ENCODE measurements at regions not wholly inside any gene's neighbourhood (a gene's known extent, or its start where the extent isn't known, plus 50 kb on each side); places are given as distances from the start of the nearest gene placed in this dataset.

DNA sequence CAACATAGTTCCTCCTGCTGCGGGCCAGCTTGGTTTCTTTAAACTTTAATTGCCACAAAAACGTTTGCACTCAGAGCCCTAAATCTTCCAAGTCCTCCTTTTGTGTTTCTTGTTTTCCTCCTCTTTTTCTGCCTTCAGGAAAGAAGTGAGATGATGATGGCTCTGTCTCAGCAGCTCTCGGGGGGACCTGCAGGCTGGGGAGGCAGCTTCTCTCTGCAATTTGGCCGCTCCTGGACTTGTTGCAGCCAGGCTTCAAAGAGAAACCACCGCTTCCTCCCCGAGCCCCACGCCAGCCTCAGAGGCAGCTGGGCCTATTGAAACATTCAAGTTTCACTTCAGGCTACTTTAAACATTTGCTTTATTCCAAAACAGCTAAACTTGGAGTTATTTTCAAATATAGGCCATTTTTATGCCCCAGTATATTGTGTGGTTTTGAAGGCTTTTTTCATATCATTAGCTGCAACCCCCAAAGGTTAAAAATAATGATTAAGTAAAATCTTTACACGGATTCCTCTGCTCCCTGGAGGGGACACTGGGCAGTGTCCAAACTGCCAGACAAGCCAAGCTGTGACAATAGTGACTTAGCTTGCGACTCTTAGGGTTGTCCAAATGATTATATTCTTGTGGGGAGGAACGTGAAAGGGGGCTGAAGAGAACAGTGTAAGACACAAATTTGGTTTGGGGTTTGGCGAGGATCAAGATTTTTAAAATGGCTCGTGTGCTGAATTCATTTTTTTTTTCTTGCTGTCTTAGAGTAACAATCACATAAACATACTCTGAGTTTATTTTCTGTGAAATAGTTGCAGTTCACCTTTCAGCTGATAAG lies 330.8 kb downstream of the DLEU7 start:
- peak overlapping the region; percentile 87 for H3K4me2 ChIP-seq (ENCODE audit: insufficient read depth, low read length)
- peak overlapping the region; percentile 95 for H2AFZ ChIP-seq (ENCODE audit: low read length)
- no peaks in the 10 kb centered on the region for H3K79me2 ChIP-seq (ENCODE audit: insufficient read depth, low read length)
- H4K20me1 ChIP-seq (ENCODE audit: insufficient read depth, low read length): no peaks in the 10 kb centered on the region
- H3K4me3 ChIP-seq (ENCODE audit: insufficient read depth, low read length): peak overlapping the region; percentile 64
- peak overlapping the region; percentile 67 for H3K27ac ChIP-seq (ENCODE audit: low read depth, low read length)
- H3K36me3 ChIP-seq (ENCODE audit: insufficient read depth, low read length): no peaks in the 10 kb centered on the region
- H3K9me3 ChIP-seq (ENCODE audit: low read depth, low read length): no peaks in the 10 kb centered on the region
- DNase-seq (ENCODE audit: insufficient read length, low spot score, missing footprints): peak; percentile 77
- TF ChIP-seq, protein P1, sequence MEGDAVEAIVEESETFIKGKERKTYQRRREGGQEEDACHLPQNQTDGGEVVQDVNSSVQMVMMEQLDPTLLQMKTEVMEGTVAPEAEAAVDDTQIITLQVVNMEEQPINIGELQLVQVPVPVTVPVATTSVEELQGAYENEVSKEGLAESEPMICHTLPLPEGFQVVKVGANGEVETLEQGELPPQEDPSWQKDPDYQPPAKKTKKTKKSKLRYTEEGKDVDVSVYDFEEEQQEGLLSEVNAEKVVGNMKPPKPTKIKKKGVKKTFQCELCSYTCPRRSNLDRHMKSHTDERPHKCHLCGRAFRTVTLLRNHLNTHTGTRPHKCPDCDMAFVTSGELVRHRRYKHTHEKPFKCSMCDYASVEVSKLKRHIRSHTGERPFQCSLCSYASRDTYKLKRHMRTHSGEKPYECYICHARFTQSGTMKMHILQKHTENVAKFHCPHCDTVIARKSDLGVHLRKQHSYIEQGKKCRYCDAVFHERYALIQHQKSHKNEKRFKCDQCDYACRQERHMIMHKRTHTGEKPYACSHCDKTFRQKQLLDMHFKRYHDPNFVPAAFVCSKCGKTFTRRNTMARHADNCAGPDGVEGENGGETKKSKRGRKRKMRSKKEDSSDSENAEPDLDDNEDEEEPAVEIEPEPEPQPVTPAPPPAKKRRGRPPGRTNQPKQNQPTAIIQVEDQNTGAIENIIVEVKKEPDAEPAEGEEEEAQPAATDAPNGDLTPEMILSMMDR (IDR thresholded peaks at IDR 0.05; ENCODE audit: extremely low read depth, low read depth, low read length): no peak
- H3K4me1 ChIP-seq (ENCODE audit: insufficient read depth, low read length): peaks cover 29% of the 10 kb centered on the region
- H3K27me3 ChIP-seq (ENCODE audit: insufficient read depth, low read length): no peaks in the 10 kb centered on the region

- no peaks in the 10 kb centered on the region for H3K27me3 ChIP-seq (ENCODE audit: insufficient read depth, low read length)
- no peaks in the 10 kb centered on the region for H3K79me2 ChIP-seq (ENCODE audit: insufficient read depth, low read length)
- peaks cover 33% of the 10 kb centered on the region for H3K4me1 ChIP-seq (ENCODE audit: insufficient read depth, low read length)
- TF ChIP-seq, protein P1 (IDR thresholded peaks at IDR 0.05; ENCODE audit: extremely low read depth, low read depth, low read length): no peak
- H3K36me3 ChIP-seq (ENCODE audit: insufficient read depth, low read length): no peaks in the 10 kb centered on the region
- H4K20me1 ChIP-seq (ENCODE audit: insufficient read depth, low read length): no peaks in the 10 kb centered on the region
- peak overlapping the region; percentile 87 for H3K4me2 ChIP-seq (ENCODE audit: insufficient read depth, low read length)
- DNase-seq (ENCODE audit: insufficient read length, low spot score, missing footprints): no peak
- H2AFZ ChIP-seq (ENCODE audit: low read length): peak overlapping the region; percentile 95
- H3K9me3 ChIP-seq (ENCODE audit: low read depth, low read length): no peaks in the 10 kb centered on the region
- no peak overlapping the region for H3K4me3 ChIP-seq (ENCODE audit: insufficient read depth, low read length)
- H3K27ac ChIP-seq (ENCODE audit: low read depth, low read length): peak overlapping the region; percentile 67
These were observed 330.1 kb downstream of the DLEU7 start for GRCh38 chr13:50513300-50513877.

GRCh38 chr13:50514249-50514648 lies 329.2 kb downstream of the DLEU7 start:
- no peak overlapping the region for H3K4me3 ChIP-seq (ENCODE audit: insufficient read depth, low read length)
- no peaks in the 10 kb centered on the region for H3K79me2 ChIP-seq (ENCODE audit: insufficient read depth, low read length)
- no peaks in the 10 kb centered on the region for H3K36me3 ChIP-seq (ENCODE audit: insufficient read depth, low read length)
- no peaks in the 10 kb centered on the region for H4K20me1 ChIP-seq (ENCODE audit: insufficient read depth, low read length)
- peaks cover 38% of the 10 kb centered on the region for H3K4me1 ChIP-seq (ENCODE audit: insufficient read depth, low read length)
- TF ChIP-seq, protein P1 (IDR thresholded peaks at IDR 0.05; ENCODE audit: extremely low read depth, low read depth, low read length): no peak
- no peak for DNase-seq (ENCODE audit: insufficient read length, low spot score, missing footprints)
- no peak overlapping the region for H3K27ac ChIP-seq (ENCODE audit: low read depth, low read length)
- H3K9me3 ChIP-seq (ENCODE audit: low read depth, low read length): no peaks in the 10 kb centered on the region
- no peak overlapping the region for H3K4me2 ChIP-seq (ENCODE audit: insufficient read depth, low read length)
- H3K27me3 ChIP-seq (ENCODE audit: insufficient read depth, low read length): no peaks in the 10 kb centered on the region
- no peak overlapping the region for H2AFZ ChIP-seq (ENCODE audit: low read length)

DNA sequence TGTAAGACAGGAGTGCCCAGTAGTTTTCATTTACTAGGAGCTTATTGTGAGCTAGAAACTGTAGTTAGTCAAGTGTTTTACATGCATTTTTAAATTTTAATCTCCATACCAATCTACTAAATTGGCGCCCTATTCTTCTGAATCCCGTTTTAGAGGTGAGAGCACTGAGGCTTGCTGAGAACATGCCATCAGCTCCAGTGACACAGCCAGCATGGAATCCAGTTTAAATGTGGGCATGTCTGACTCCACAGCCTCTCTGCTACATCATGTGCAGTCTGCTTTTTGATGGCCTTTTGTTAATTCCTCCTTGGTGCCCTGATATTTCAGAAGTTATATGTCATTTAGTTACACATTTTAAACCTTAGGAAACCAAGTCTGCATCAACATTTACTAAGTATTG lies 325.4 kb downstream of the DLEU7 start:
- Histone ChIP-seq H3K4me3 (ENCODE audit: insufficient read depth, low read length) (no peak overlapping the region), H2AFZ (ENCODE audit: low read length) (no peak overlapping the region), H4K20me1 (ENCODE audit: insufficient read depth, low read length) (no peaks in the 10 kb centered on the region), H3K4me1 (ENCODE audit: insufficient read depth, low read length) (peaks cover 22% of the 10 kb centered on the region), H3K79me2 (ENCODE audit: insufficient read depth, low read length) (no peaks in the 10 kb centered on the region), H3K27me3 (ENCODE audit: insufficient read depth, low read length) (no peaks in the 10 kb centered on the region), H3K27ac (ENCODE audit: low read depth, low read length) (no peak overlapping the region), H3K9me3 (ENCODE audit: low read depth, low read length) (no peaks in the 10 kb centered on the region), H3K4me2 (ENCODE audit: insufficient read depth, low read length) (no peak overlapping the region), H3K36me3 (ENCODE audit: insufficient read depth, low read length) (no peaks in the 10 kb centered on the region)
- DNase-seq (ENCODE audit: insufficient read length, low spot score, missing footprints): peak; percentile 58
- TF ChIP-seq, protein P1 (IDR thresholded peaks at IDR 0.05; ENCODE audit: extremely low read depth, low read depth, low read length): no peak

Measured in osteoblast (primary cell).